NCI-H82 (cell line): ENCODE measurements at regions not wholly inside any gene's neighbourhood (a gene's known extent, or its start where the extent isn't known, plus 50 kb on each side); places are given as distances from the start of the nearest gene placed in this dataset.
A peak's percentile ranks its signal among the peaks of the same experiment; 100 is the strongest.

Experiments
- DNase-seq: peaks from one replicate; lab custom pipeline; 2025; lab: John Stamatoyannopoulos, UW

DNA sequence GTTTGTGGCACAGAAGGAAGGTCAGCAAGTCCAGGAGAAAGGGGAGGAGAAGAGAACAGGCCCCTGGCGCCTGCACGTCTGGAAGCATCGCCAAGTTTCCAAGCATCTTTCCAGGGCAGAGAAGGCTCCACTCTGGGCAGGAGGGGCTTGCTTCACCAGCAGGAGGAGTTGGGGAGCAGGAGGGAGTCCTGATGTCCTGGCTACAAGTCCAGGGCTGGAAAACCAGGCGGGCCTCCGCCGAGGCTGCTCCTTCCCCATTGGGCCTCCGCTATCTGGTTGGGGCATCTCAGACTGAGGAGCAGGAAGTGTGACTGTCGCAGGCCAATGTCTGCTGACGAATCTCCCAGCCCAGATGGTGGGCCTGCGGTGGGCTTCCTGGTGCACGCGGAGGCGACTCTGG is 421.9 kb downstream of the PREX1 start:
- DNase-seq: no peak

DNA sequence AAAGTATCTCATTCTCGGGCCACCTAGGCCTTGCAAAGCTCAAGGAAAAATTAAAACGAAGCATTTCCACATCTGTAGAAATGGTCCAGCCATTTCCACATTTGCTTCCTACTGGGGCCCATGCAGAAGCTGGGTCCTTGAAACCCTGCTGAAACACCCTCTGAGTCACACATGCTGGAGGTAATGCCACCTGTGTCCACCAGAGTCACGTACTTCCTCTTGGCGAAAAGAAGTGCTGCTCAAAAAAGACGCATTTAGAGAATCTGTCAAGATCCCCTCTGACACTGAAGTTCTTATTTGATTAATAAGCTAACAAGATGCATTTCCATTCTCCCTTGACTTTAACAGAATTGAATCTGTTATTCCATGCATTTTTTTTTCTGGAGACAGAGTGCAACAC is 423.2 kb downstream of the PREX1 start:
- peak; percentile 10 for DNase-seq

GRCh38 chr20:48403167-48403761 is 424.5 kb downstream of the PREX1 start:
- no peak for DNase-seq

DNA sequence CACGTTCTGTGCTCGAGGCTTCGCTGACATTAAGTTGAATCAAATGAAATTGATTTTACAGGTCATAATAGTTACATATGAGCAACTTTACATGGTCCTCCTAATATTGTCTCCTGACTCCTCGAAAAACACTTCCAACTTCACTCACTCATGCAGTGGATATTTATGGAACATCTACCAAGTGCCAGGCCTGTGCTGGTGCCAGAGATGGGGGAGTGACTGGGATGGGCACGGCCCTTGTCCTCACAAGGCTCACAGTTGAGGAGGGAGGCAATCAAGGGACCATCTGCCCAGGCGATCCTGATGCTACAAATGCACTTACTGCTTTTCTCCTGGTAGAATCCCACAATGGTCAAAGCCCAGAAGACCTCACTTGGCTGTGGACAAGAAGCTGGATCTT is 426.4 kb downstream of the PREX1 start:
- DNase-seq: no peak

DNA sequence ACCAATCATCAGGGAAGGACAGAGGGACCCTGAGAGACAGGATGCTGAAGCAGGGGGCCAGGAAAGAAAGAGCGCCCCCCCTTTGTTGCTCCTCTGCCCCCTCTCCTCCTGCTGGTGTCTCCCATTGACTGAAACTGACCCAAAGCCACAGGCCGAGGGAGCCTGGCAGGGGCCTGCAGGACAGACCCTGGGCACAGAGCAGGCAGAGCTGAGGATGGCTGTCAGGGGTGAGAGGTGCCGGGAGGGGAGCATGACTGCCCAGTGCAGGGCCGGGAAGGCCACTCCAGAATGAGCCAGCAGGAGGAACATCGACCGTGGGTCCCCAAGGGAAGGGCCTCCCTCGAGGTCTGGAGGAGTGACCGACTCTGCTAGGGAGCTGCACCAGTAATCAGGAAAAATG is 427.8 kb downstream of the PREX1 start:
- no peak for DNase-seq

GRCh38 chr20:48398506-48399449 is 429.0 kb downstream of the PREX1 start:
- peak; percentile 19 for DNase-seq

- peak; percentile 86 for DNase-seq
Observed at GRCh38 chr20:48396981-48397861, 430.6 kb downstream of the PREX1 start.

DNA sequence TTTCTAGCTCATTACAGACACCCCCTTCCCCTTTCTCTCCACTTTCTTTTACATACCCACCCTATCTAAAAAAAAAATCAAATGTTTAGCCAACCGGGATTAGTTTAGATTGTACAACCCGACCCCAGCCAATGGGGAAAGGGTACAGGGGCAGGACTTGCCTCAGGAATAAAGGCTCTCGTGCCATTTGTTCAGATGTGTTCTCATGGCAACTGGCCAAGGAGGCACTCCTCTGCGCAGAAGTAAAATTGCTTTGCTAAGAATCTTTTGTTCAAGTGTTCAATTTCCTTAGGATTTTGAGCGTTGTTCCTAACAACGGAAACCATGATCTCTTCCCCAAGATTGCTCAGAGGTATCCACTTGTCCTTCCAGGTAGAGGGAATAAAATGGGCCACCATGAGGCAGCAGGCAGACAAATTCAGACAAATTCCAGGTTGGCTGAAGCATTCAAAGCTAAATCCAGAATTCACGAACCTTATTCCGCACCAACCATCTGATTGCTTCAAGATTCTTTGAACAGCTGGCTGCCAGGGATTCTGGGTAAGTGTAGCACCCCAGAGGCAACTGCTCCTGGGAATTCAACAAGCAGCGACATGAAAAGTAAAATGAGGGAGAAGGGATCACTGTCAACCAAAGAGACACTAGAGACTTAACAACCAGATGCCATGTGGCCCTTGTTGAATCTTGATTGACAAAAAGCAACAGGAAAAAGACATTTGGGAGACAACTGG is 431.8 kb downstream of the PREX1 start:
- no peak for DNase-seq

GRCh38 chr20:48394415-48395081 is 433.3 kb downstream of the PREX1 start:
- no peak for DNase-seq

DNA sequence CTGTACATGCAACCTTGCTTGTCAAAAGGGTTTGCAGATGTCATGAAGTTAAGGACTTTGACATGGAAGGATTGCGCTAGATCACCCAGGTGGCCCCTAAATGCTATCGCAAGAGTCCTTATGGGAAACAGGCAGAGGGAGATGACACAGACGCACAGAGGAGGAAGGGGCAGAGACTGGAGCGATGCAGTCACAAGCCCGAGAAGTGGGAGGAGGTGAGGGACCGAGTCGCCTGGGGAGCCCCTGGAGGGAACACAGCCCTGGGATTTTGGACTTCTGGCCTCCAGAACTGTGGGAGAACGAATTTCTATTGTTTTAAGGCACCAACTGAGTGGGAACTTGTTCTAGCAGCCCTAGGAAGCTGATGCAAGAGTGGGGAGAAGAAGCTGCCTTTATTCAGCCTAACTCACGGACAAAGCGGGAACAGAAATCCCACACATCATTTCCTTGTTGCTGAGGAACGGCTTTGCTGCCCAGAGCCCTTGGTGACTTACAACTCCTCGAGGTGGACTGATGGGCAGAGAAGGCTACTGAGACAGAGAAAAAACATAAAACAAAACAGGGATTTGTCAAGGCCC is 434.0 kb downstream of the PREX1 start:
- no peak for DNase-seq

GRCh38 chr20:48393311-48393685 is 434.5 kb downstream of the PREX1 start:
- no peak for DNase-seq

GRCh38 chr20:48392407-48393310 is 435.1 kb downstream of the PREX1 start:
- DNase-seq: no peak

- no peak for DNase-seq
Observed at GRCh38 chr20:48390981-48391380, 436.8 kb downstream of the PREX1 start.

DNA sequence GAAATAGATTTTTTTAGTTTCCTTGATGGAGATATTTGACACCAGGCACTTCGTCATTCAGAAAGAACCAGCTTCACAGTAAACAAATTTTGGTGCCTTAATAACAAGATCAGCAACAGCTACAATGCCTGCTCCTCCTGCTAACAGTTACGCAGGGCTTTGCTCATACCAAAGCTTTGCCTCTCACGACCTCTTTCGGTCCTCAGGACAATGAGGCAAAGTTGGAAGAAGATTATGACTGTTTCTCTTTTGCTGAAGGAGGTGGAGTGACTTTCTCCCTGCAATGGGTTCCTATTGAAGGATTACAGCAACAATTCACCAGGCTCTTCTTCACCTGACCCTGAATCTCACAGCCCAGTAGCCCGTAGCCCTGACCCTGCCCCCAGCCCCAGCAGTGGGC is 440.1 kb downstream of the PREX1 start:
- DNase-seq: peak; percentile 52

GRCh38 chr20:48385527-48385926 is 442.3 kb downstream of the PREX1 start:
- no peak for DNase-seq

- DNase-seq: no peak
Observed at GRCh38 chr20:48385114-48385513, 442.7 kb downstream of the PREX1 start.

DNA sequence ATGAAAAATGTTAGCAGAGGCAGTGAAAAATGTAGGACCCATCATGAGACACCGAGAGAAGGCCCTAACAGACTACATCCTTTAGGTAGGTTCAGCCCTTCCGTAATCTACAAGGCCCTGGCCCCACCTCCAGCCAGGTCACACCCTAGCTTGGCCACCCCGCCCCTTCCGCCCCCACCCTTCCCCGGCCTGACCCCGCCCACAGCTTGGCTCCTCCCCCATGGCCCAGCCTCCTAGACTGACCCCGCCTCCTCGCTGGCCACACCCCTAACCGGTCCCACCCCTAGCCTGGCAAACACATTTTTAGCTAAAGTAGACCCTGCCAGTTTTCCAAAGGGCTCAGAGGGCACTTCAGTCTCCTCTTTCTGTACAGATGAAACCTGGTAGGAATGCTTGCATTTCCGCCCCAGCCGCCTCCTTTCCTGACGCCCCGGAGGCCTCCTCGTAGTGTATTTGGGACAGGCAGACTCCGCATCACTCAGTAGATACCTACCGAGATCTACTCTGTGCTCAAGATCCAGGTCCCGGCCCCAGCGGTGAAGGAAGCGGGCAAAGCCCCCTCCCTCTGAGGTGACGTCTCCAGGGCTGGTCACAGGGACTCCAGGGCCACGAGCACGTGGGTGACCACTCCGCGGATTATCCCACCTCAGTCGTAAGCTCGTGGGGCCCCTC is 443.5 kb downstream of the PREX1 start:
- DNase-seq: no peak

GRCh38 chr20:48383252-48383651 is 444.5 kb downstream of the PREX1 start:
- DNase-seq: no peak

DNA sequence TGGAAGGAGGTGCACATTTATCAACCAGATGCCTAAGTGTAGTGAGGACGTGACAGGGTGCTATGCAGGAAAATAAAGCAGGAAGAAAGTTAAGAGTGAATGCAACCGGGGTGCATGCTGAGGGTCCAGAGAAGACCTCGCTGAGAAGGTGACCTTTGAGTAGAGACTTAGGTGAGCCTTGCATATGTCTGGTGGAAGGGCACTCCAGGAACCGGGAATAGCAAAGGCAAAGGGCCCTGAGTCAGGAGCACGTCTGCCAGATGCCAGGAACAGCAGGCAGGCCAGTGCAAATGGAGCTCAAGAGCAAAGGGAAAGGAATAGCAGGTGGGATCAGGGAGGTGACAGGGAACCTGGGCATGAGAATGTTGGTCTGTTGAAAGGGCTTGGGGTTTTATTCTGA is 445.5 kb downstream of the PREX1 start:
- DNase-seq: no peak
